ENCODE measurements at regions not wholly inside any gene's neighbourhood (a gene's known extent, or its start where the extent isn't known, plus 50 kb on each side); places are given as distances from the start of the nearest gene placed in this dataset.

GRCh38 chr11:92845390-92845789 lies 124.1 kb upstream of the MTNR1B start:
- Histone ChIP-seq H3K36me3 (no peaks in the 10 kb centered on the region), H3K9me3 (replicated peaks) (no peaks in the 10 kb centered on the region), H3K27me3 (ENCODE audit: low read depth) (peaks cover 5% of the 10 kb centered on the region), H3K4me3 (no peak overlapping the region), H3K4me1 (no peaks in the 10 kb centered on the region), H3K27ac (replicated peaks) (no peak overlapping the region)
- no peak for DNase-seq
- intact Hi-C loops (cut with micrococcal nuclease): no loop called here
- TF ChIP-seq, protein P1, sequence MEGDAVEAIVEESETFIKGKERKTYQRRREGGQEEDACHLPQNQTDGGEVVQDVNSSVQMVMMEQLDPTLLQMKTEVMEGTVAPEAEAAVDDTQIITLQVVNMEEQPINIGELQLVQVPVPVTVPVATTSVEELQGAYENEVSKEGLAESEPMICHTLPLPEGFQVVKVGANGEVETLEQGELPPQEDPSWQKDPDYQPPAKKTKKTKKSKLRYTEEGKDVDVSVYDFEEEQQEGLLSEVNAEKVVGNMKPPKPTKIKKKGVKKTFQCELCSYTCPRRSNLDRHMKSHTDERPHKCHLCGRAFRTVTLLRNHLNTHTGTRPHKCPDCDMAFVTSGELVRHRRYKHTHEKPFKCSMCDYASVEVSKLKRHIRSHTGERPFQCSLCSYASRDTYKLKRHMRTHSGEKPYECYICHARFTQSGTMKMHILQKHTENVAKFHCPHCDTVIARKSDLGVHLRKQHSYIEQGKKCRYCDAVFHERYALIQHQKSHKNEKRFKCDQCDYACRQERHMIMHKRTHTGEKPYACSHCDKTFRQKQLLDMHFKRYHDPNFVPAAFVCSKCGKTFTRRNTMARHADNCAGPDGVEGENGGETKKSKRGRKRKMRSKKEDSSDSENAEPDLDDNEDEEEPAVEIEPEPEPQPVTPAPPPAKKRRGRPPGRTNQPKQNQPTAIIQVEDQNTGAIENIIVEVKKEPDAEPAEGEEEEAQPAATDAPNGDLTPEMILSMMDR (IDR thresholded peaks at IDR 0.05; ENCODE audit: borderline replicate concordance): no peak

- H3K9me3 ChIP-seq (replicated peaks): no peaks in the 10 kb centered on the region
- no peaks in the 10 kb centered on the region for H3K4me1 ChIP-seq
- DNase-seq: no peak
- H3K4me3 ChIP-seq: no peak overlapping the region
- peaks cover 5% of the 10 kb centered on the region for H3K27me3 ChIP-seq (ENCODE audit: low read depth)
- no peak overlapping the region for H3K27ac ChIP-seq (replicated peaks)
- no peaks in the 10 kb centered on the region for H3K36me3 ChIP-seq
- TF ChIP-seq, protein P1 (IDR thresholded peaks at IDR 0.05; ENCODE audit: borderline replicate concordance): no peak
- intact Hi-C loops (cut with micrococcal nuclease): no loop called here
These were observed 123.6 kb upstream of the MTNR1B start for GRCh38 chr11:92845805-92846204.

GRCh38 chr11:92846491-92847125 lies 122.8 kb upstream of the MTNR1B start:
- H3K27me3 ChIP-seq (ENCODE audit: low read depth): peaks cover 5% of the 10 kb centered on the region
- no peaks in the 10 kb centered on the region for H3K36me3 ChIP-seq
- no peaks in the 10 kb centered on the region for H3K4me1 ChIP-seq
- H3K4me3 ChIP-seq: no peak overlapping the region
- no peaks in the 10 kb centered on the region for H3K9me3 ChIP-seq (replicated peaks)
- no peak for DNase-seq
- intact Hi-C loops (cut with micrococcal nuclease): no loop called here
- no peak overlapping the region for H3K27ac ChIP-seq (replicated peaks)
- TF ChIP-seq, protein P1 (IDR thresholded peaks at IDR 0.05; ENCODE audit: borderline replicate concordance): no peak

- Histone ChIP-seq H3K27ac (replicated peaks) (no peak overlapping the region), H3K4me3 (no peak overlapping the region), H3K27me3 (ENCODE audit: low read depth) (peaks cover 5% of the 10 kb centered on the region), H3K36me3 (no peaks in the 10 kb centered on the region), H3K4me1 (no peaks in the 10 kb centered on the region), H3K9me3 (replicated peaks) (no peaks in the 10 kb centered on the region)
- intact Hi-C loops (cut with micrococcal nuclease): no loop called here
- TF ChIP-seq, protein P1 (IDR thresholded peaks at IDR 0.05; ENCODE audit: borderline replicate concordance): no peak
- no peak for DNase-seq
These were observed 120.9 kb upstream of the MTNR1B start for GRCh38 chr11:92848578-92848977.

- Histone ChIP-seq H3K9me3 (replicated peaks) (no peaks in the 10 kb centered on the region), H3K27ac (replicated peaks) (no peak overlapping the region), H3K27me3 (ENCODE audit: low read depth) (peaks cover 17% of the 10 kb centered on the region), H3K4me3 (no peak overlapping the region), H3K36me3 (no peaks in the 10 kb centered on the region), H3K4me1 (no peaks in the 10 kb centered on the region)
- intact Hi-C loops (cut with micrococcal nuclease): no loop called here
- DNase-seq: no peak
- TF ChIP-seq, protein P1 (IDR thresholded peaks at IDR 0.05; ENCODE audit: borderline replicate concordance): no peak
These were observed 119.1 kb upstream of the MTNR1B start for GRCh38 chr11:92850296-92850826.

Measured in left ventricle myocardium inferior (tissue), 1 donor.